Osteocyte (in vitro differentiated cells): ENCODE measurements at regions not wholly inside any gene's neighbourhood (a gene's known extent, or its start where the extent isn't known, plus 50 kb on each side); places are given as distances from the start of the nearest gene placed in this dataset.

ENCODE experiments used
- DNase-seq: peaks from one replicate; pipeline ENCODE4 v3.0.0; 2021; ENCODE audit warnings: mixed read lengths; ENCODE audit not compliant: unreplicated experiment; ENCODE audit errors: extremely low spot score
- H3K27ac Mint-ChIP-seq: one replicate; pipeline ENCODE4 v1.8.0; 2021; ENCODE audit warnings: mild to moderate bottlenecking, mixed read lengths; ENCODE audit not compliant: unreplicated experiment
- H3K27me3 Mint-ChIP-seq: one replicate; pipeline ENCODE4 v1.8.0; 2021; ENCODE audit warnings: mixed read lengths; ENCODE audit not compliant: unreplicated experiment
- H3K36me3 Mint-ChIP-seq: one replicate; pipeline ENCODE4 v1.8.0; 2021; ENCODE audit warnings: mixed read lengths; ENCODE audit not compliant: unreplicated experiment
- H3K4me1 Mint-ChIP-seq: one replicate; pipeline ENCODE4 v1.8.0; 2021; ENCODE audit warnings: mixed read lengths; ENCODE audit not compliant: unreplicated experiment
- H3K4me3 Mint-ChIP-seq: one replicate; pipeline ENCODE4 v1.8.0; 2021; ENCODE audit warnings: mild to moderate bottlenecking, moderate library complexity, mixed read lengths; ENCODE audit not compliant: unreplicated experiment
- H3K9me3 Mint-ChIP-seq: one replicate; pipeline ENCODE4 v1.8.0; 2021; ENCODE audit warnings: mixed read lengths; ENCODE audit not compliant: unreplicated experiment
- CTCF ChIP-seq: fragments of 200-600 bp; sonication (generic); IDR thresholded peaks from 2 replicates; pipeline ENCODE4 v1.5.0; 2021; ENCODE audit warnings: antibody characterized with exemption, mild to moderate bottlenecking, moderate library complexity

- H3K27ac Mint-ChIP-seq, result peak overlapping the region; percentile 83
- peaks cover 50% of the 10 kb centered on the region for H3K4me1 Mint-ChIP-seq
- H3K27me3 Mint-ChIP-seq, result no peaks in the 10 kb centered on the region
- peaks cover 4% of the 10 kb centered on the region for H3K9me3 Mint-ChIP-seq
- DNase-seq, result no peak
- no peaks in the 10 kb centered on the region for H3K36me3 Mint-ChIP-seq
- no peak for TF ChIP-seq CTCF
- H3K4me3 Mint-ChIP-seq, result no peak overlapping the region
Measured at GRCh38 chr5:96259151-96259772, 173.8 kb downstream of the PCSK1 start.

GRCh38 chr5:96258692-96259091 is 174.4 kb downstream of the PCSK1 start:
- Mint-ChIP-seq H3K27ac (peak overlapping the region; percentile 83), H3K4me1 (peaks cover 52% of the 10 kb centered on the region), H3K9me3 (peaks cover 4% of the 10 kb centered on the region), H3K27me3 (no peaks in the 10 kb centered on the region), H3K4me3 (no peak overlapping the region), H3K36me3 (no peaks in the 10 kb centered on the region)
- no peak for TF ChIP-seq CTCF
- no peak for DNase-seq

GRCh38 chr5:96257904-96258303 is 175.1 kb downstream of the PCSK1 start:
- H3K9me3 Mint-ChIP-seq, result no peaks in the 10 kb centered on the region
- no peak overlapping the region for H3K4me3 Mint-ChIP-seq
- no peak for TF ChIP-seq CTCF
- DNase-seq, result no peak
- no peaks in the 10 kb centered on the region for H3K36me3 Mint-ChIP-seq
- no peak overlapping the region for H3K27ac Mint-ChIP-seq
- H3K27me3 Mint-ChIP-seq, result no peaks in the 10 kb centered on the region
- peaks cover 52% of the 10 kb centered on the region for H3K4me1 Mint-ChIP-seq

GRCh38 chr5:96256795-96257470 is 176.1 kb downstream of the PCSK1 start:
- H3K27ac Mint-ChIP-seq, result peak overlapping the region; percentile 56
- no peaks in the 10 kb centered on the region for H3K9me3 Mint-ChIP-seq

More at GRCh38 chr5:96256795-96257470, 176.1 kb downstream of the PCSK1 start:
- Mint-ChIP-seq H3K36me3 (no peaks in the 10 kb centered on the region), H3K27me3 (no peaks in the 10 kb centered on the region), H3K4me1 (peaks cover 54% of the 10 kb centered on the region), H3K4me3 (no peak overlapping the region)
- DNase-seq, result no peak
- no peak for TF ChIP-seq CTCF
